Thyroid gland (tissue), 4 donors: ENCODE measurements at regions not wholly inside any gene's neighbourhood (a gene's known extent, or its start where the extent isn't known, plus 50 kb on each side); places are given as distances from the start of the nearest gene placed in this dataset.

ENCODE experiments used
- DNase-seq, 2 donors: peaks; one replicate each; pipeline ENCODE4 v3.0.0-alpha.2; 2019
- H3K27ac ChIP-seq, 3 donors: fragments of 200-600 bp; sonication (generic); 1 replicate in 2 of 3; 2 replicates in 1 of 3; pipeline ENCODE4 v1.5.1; 2016 to 2019; ENCODE audit warnings: mild to moderate bottlenecking in 1 of 3, moderate library complexity in 1 of 3
- H3K27me3 ChIP-seq: fragments of 200-600 bp; sonication (generic); one replicate; pipeline ENCODE4 v1.5.1; 2019
- H3K36me3 ChIP-seq, 2 donors: fragments of 200-600 bp; sonication (generic); one replicate each; pipeline ENCODE4 v1.5.1; 2016 to 2019
- H3K4me1 ChIP-seq, 2 donors: fragments of 200-600 bp; sonication (generic); one replicate each; pipeline ENCODE4 v1.5.1; 2017 to 2019
- H3K4me3 ChIP-seq, 3 donors: fragments of 200-600 bp; sonication (generic); replicated peaks in 1 of 3; 1 replicate in 2 of 3; 2 replicates in 1 of 3; pipeline ENCODE4 v1.5.1; 2016; ENCODE audit warnings: mild to moderate bottlenecking in 1 of 3
- H3K9me3 ChIP-seq: fragments of 200-600 bp; sonication (generic); one replicate; pipeline ENCODE4 v1.5.1; 2017
- POLR2A ChIP-seq, 2 donors: fragments of 450-650 bp; IDR thresholded peaks; one replicate each; pipeline ENCODE4 v1.6.1; 2017; ENCODE audit warnings: antibody characterized with exemption in 2 of 2, mild to moderate bottlenecking in 2 of 2, moderate library complexity in 1 of 2
- WGBS, 2 donors: methylation state at CpG; one replicate each; pipeline ENCODE4 v1.1.5; 2017; 5-methylcytosine and 5-hydroxymethylcytosine counted together
- intact Hi-C: fragments of 100-400 bp; cut with DNase I; formaldehyde crosslinking; loops from one replicate; pipeline ENCODE4 v1.15.1; 2023
- TF ChIP-seq, protein P1 (sequence below), 6 experiments: fragments of 200-600 bp in 3 of 6; fragments of 450-650 bp in 3 of 6; sonication (generic) in 3 of 6; IDR thresholded peaks; one replicate each; pipeline ENCODE4 v1.5.1; 2016 to 2019; ENCODE audit warnings: antibody characterized with exemption in 6 of 6, mild to moderate bottlenecking in 2 of 6, inconsistent platforms in 1 of 6, moderate library complexity in 1 of 6

DNA sequence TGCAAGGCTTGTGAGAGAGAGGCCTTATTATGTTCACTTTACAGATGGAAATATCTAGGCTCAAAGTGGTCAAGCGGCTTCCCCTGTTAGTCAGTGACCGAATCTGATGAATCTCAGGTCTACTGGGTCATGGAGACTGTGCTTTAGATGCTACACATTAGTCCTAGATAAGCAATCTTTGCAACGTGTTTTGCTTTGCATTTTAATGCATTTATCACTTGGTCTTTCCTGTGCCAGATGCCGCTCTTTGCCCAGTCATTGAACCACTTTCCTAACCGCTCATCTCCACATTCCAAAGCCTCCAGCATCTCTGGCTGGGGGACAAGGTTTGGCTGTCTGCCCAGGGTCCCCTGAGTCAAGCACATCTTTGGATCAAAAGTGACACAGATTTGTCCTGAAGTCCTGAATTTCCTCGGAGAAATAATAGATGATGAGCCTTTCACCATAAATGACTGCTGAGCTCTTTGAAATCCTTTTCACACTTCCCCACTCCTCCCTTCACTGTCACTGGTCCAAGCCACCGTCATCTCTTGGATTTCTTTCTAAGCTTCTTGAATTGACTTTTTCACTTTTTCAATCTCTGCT is 96.0 kb upstream of the USP24 start:
- no peaks in the 10 kb centered on the region for H3K9me3 ChIP-seq
- intact Hi-C loops: no loop called here
- DNase-seq: no peak
- no peaks in the 10 kb centered on the region for H3K27me3 ChIP-seq
- H3K4me1 ChIP-seq: no peaks in the 10 kb centered on the region
- H3K27ac ChIP-seq: no peak overlapping the region
- 60 to 73% methylated on average over 7 of the region's 7 CpGs for WGBS, 2 donors
- H3K36me3 ChIP-seq: no peaks in the 10 kb centered on the region
- TF ChIP-seq, protein P1, sequence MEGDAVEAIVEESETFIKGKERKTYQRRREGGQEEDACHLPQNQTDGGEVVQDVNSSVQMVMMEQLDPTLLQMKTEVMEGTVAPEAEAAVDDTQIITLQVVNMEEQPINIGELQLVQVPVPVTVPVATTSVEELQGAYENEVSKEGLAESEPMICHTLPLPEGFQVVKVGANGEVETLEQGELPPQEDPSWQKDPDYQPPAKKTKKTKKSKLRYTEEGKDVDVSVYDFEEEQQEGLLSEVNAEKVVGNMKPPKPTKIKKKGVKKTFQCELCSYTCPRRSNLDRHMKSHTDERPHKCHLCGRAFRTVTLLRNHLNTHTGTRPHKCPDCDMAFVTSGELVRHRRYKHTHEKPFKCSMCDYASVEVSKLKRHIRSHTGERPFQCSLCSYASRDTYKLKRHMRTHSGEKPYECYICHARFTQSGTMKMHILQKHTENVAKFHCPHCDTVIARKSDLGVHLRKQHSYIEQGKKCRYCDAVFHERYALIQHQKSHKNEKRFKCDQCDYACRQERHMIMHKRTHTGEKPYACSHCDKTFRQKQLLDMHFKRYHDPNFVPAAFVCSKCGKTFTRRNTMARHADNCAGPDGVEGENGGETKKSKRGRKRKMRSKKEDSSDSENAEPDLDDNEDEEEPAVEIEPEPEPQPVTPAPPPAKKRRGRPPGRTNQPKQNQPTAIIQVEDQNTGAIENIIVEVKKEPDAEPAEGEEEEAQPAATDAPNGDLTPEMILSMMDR (IDR thresholded peaks at IDR 0.05): no peak
- no peak for TF ChIP-seq POLR2A (IDR thresholded peaks at IDR 0.05)
- H3K4me3 ChIP-seq: no peak overlapping the region

DNA sequence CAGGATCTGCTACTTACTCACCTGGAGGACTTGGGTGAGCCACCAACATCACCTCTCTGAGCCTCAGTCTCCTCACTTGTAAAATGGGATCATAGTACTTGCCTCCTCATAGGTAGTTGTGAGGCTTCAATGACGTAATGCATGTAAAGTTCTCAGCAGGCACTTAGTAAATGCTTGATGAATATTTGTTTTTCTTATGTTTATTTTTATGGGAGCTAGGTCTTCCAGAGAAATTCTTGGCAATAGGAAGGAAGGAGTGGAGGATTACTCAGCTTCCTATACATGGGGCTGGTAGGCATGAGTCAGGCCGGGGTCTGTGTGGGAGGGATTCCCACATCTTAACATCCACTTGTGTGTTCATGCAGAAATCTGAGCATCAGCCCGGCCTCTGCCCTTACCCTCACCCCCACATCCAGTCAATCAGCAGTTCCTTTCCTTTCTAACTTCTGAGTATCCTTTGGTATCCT is 95.4 kb upstream of the USP24 start:
- no peaks in the 10 kb centered on the region for H3K4me1 ChIP-seq
- no peak for DNase-seq
- intact Hi-C loops: no loop called here
- TF ChIP-seq, protein P1 (IDR thresholded peaks at IDR 0.05): no peak
- H3K27me3 ChIP-seq: no peaks in the 10 kb centered on the region
- no peaks in the 10 kb centered on the region for H3K36me3 ChIP-seq
- no peak overlapping the region for H3K27ac ChIP-seq
- H3K4me3 ChIP-seq: no peak overlapping the region
- WGBS, 2 donors: 61 to 78% methylated on average over 3 of the region's 3 CpGs
- no peaks in the 10 kb centered on the region for H3K9me3 ChIP-seq

DNA sequence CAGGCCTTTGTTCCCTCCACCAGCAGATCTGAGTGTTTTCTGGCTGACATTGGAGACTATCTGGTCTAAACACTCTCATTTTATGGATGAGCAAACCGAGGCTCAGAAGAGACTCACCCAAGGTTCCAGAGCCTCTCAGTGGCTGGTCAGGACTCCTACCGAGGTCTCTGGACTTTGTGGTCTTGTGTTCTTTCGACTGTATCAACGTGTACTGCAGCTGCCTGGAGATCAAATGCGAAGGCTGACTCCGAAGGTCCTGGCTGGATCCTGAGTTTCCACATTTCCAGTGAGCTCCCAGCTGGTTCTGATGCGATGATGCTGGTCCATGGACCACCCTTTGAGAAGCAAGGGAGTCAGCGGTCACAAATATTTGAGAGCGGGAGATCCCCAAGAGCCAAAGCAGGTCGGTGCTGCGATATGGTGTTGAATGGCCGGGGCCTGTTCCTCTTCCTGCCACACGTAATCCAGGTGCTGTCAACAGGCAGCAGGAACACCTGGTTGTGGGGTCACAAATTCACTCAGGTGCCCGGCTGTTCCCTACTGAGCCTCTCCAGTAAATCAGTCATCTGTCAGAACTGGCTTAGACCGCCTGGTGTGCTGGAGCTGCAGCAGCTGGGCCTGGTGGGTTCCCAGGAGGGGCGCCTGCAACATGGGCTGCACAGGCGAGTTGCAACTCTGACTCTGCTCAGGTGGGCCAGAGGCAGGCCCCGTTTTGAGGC is 94.8 kb upstream of the USP24 start:
- DNase-seq: no peak
- intact Hi-C loops: no loop called here
- Histone ChIP-seq H3K4me1 (no peaks in the 10 kb centered on the region), H3K27me3 (no peaks in the 10 kb centered on the region), H3K27ac (no peak overlapping the region), H3K9me3 (no peaks in the 10 kb centered on the region), H3K36me3 (no peaks in the 10 kb centered on the region), H3K4me3 (no peak overlapping the region)
- TF ChIP-seq, protein P1 (IDR thresholded peaks at IDR 0.05): no peak
- no peak for TF ChIP-seq POLR2A (IDR thresholded peaks at IDR 0.05)
- 81 to 95% methylated on average over 8 to 17 of the region's 18 CpGs for WGBS, 2 donors

DNA sequence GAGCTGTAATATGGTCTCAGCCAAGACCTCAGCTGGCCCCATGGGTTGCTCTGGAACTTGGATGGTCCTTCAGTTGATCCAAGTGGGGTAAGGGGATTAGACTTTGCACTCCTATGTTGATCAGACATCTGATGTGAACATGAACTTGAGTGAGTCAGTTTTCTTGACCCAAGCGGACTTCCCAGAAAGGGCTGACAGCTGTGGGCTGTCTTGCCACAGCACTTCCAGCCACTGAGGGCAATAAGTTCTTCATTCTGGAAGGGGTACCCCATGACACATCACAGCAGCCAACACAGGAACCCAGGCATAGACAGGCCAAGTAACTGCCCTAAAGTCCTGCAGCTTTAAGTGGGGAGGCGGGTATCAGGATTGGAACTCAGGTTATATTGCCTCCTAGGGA is 93.9 kb upstream of the USP24 start:
- Histone ChIP-seq H3K36me3 (no peaks in the 10 kb centered on the region), H3K4me3 (no peak overlapping the region), H3K27me3 (no peaks in the 10 kb centered on the region), H3K27ac (no peak overlapping the region), H3K4me1 (no peaks in the 10 kb centered on the region), H3K9me3 (no peaks in the 10 kb centered on the region)
- intact Hi-C loops: no loop called here
- 73 to 95% methylated on average over 2 of the region's 2 CpGs for WGBS, 2 donors
- TF ChIP-seq, protein P1 (IDR thresholded peaks at IDR 0.05): no peak
- no peak for TF ChIP-seq POLR2A (IDR thresholded peaks at IDR 0.05)
- DNase-seq: no peak

DNA sequence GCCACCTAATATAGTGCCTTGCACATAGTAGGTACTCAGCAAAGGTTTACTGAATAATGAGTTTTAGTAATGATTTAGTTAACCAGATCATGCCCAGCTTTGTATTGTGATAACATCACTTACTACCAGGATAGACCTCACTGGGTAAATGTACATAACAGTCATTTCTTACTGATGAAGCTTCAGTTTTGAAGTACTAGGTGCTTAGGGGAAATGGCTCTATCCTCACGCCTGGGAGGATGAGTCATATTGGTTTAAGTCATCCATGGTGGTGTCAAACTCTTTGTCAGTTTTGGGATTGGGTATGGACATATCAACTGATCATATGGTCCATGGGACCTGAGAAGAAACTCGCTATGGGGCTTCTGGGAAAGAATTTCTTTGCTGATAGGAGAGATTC is 90.6 kb upstream of the USP24 start:
- no peaks in the 10 kb centered on the region for H3K36me3 ChIP-seq
- DNase-seq: no peak
- no peak for TF ChIP-seq POLR2A (IDR thresholded peaks at IDR 0.05)
- TF ChIP-seq, protein P1 (IDR thresholded peaks at IDR 0.05): no peak
- WGBS, 2 donors: 50 to 58% methylated on average over 2 of the region's 2 CpGs
- no peaks in the 10 kb centered on the region for H3K4me1 ChIP-seq
- no peak overlapping the region for H3K27ac ChIP-seq
- H3K27me3 ChIP-seq: no peaks in the 10 kb centered on the region
- intact Hi-C loops: no loop called here
- no peak overlapping the region for H3K4me3 ChIP-seq
- no peaks in the 10 kb centered on the region for H3K9me3 ChIP-seq
